ENCODE measurements at regions not wholly inside any gene's neighbourhood (a gene's known extent, or its start where the extent isn't known, plus 50 kb on each side); places are given as distances from the start of the nearest gene placed in this dataset.

GRCh38 chr2:220090050-220090449 lies 462.6 kb downstream of the SLC4A3 start:
- DNase-seq, result no peak
- intact Hi-C loops (cut with DNase I; ENCODE audit: low total_unique reads), result no loop called here
- H3K9me3 ChIP-seq, result no peaks in the 10 kb centered on the region
- H3K36me3 ChIP-seq, result no peaks in the 10 kb centered on the region
- H3K27ac ChIP-seq, result no peak overlapping the region
- H3K4me1 ChIP-seq, result no peaks in the 10 kb centered on the region
- TF ChIP-seq POLR2A (IDR thresholded peaks at IDR 0.05), result no peak
- TF ChIP-seq CTCF (IDR thresholded peaks at IDR 0.05), result no peak
- H3K4me3 ChIP-seq, result no peak overlapping the region
- H3K27me3 ChIP-seq, result no peaks in the 10 kb centered on the region

- no peaks in the 10 kb centered on the region for H3K27me3 ChIP-seq
- TF ChIP-seq CTCF (IDR thresholded peaks at IDR 0.05) (no peak), POLR2A (IDR thresholded peaks at IDR 0.05) (no peak)
- no peak overlapping the region for H3K27ac ChIP-seq
- DNase-seq, result no peak
- H3K4me1 ChIP-seq, result no peaks in the 10 kb centered on the region
- no peak overlapping the region for H3K4me3 ChIP-seq
- no peaks in the 10 kb centered on the region for H3K9me3 ChIP-seq
- intact Hi-C loops (cut with DNase I; ENCODE audit: low total_unique reads), result no loop called here
- H3K36me3 ChIP-seq, result no peaks in the 10 kb centered on the region
Measured at GRCh38 chr2:220096406-220096805, 469.0 kb downstream of the SLC4A3 start.

GRCh38 chr2:220101980-220102379 lies 474.6 kb downstream of the SLC4A3 start:
- intact Hi-C loops (cut with DNase I; ENCODE audit: low total_unique reads), result no loop called here
- Histone ChIP-seq H3K4me3 (no peak overlapping the region), H3K9me3 (no peaks in the 10 kb centered on the region), H3K4me1 (no peaks in the 10 kb centered on the region), H3K27me3 (no peaks in the 10 kb centered on the region), H3K36me3 (no peaks in the 10 kb centered on the region), H3K27ac (no peak overlapping the region)
- no peak for TF ChIP-seq POLR2A (IDR thresholded peaks at IDR 0.05)
- TF ChIP-seq CTCF (IDR thresholded peaks at IDR 0.05), result no peak
- no peak for DNase-seq

GRCh38 chr2:220103596-220103995 lies 476.2 kb downstream of the SLC4A3 start:
- Histone ChIP-seq H3K36me3 (no peaks in the 10 kb centered on the region), H3K27ac (no peak overlapping the region), H3K4me3 (no peak overlapping the region), H3K9me3 (no peaks in the 10 kb centered on the region), H3K4me1 (no peaks in the 10 kb centered on the region), H3K27me3 (no peaks in the 10 kb centered on the region)
- intact Hi-C loops (cut with DNase I; ENCODE audit: low total_unique reads), result no loop called here
- no peak for TF ChIP-seq POLR2A (IDR thresholded peaks at IDR 0.05)
- no peak for TF ChIP-seq CTCF (IDR thresholded peaks at IDR 0.05)
- DNase-seq, result no peak

GRCh38 chr2:220104871-220105351 lies 477.5 kb downstream of the SLC4A3 start:
- no peaks in the 10 kb centered on the region for H3K27me3 ChIP-seq
- H3K9me3 ChIP-seq, result no peaks in the 10 kb centered on the region
- no peaks in the 10 kb centered on the region for H3K36me3 ChIP-seq
- DNase-seq, result no peak
- intact Hi-C loops (cut with DNase I; ENCODE audit: low total_unique reads), result no loop called here
- TF ChIP-seq POLR2A (IDR thresholded peaks at IDR 0.05) (no peak), CTCF (IDR thresholded peaks at IDR 0.05) (no peak)
- no peak overlapping the region for H3K4me3 ChIP-seq
- H3K4me1 ChIP-seq, result no peaks in the 10 kb centered on the region
- H3K27ac ChIP-seq, result no peak overlapping the region
